Liver (tissue), 8 donors: ENCODE measurements at regions not wholly inside any gene's neighbourhood (a gene's known extent, or its start where the extent isn't known, plus 50 kb on each side); places are given as distances from the start of the nearest gene placed in this dataset.

Source experiments
- DNase-seq: peaks from one replicate; pipeline ENCODE4 v3.0.0-alpha.2; 2017; ENCODE audit warnings: low spot score
- H3K27ac ChIP-seq, 2 donors: one replicate each; pipeline ENCODE4 v1.7.0; 2013; ENCODE audit warnings: inconsistent platforms in 2 of 2, low read length in 2 of 2, control low read depth in 1 of 2, low read depth in 1 of 2, mild to moderate bottlenecking in 1 of 2
- H3K27me3 ChIP-seq, 4 donors: one replicate each; pipeline versions ENCODE4 v1.6.1 to v1.7.0; 2013; ENCODE audit warnings: low read length in 3 of 4, inconsistent platforms in 1 of 4, mild to moderate bottlenecking in 1 of 4, moderate library complexity in 1 of 4; ENCODE audit not compliant: control insufficient read depth in 4 of 4, insufficient read depth in 4 of 4
- H3K36me3 ChIP-seq, 4 donors: one replicate each; pipeline versions ENCODE4 v1.6.1 to v1.7.0; 2013; ENCODE audit warnings: low read length in 3 of 4, mild to moderate bottlenecking in 3 of 4, low read depth in 1 of 4, moderate library complexity in 1 of 4; ENCODE audit not compliant: control insufficient read depth in 4 of 4, insufficient read depth in 3 of 4
- H3K4me1 ChIP-seq, 4 donors: one replicate each; pipeline versions ENCODE4 v1.6.1 to v1.7.0; 2013; ENCODE audit warnings: low read length in 3 of 4, mild to moderate bottlenecking in 3 of 4, moderate library complexity in 1 of 4; ENCODE audit not compliant: control insufficient read depth in 4 of 4, insufficient read depth in 4 of 4
- H3K4me3 ChIP-seq, 3 donors: one replicate each; pipeline versions ENCODE4 v1.6.1 to v1.7.0; 2013; ENCODE audit warnings: low read length in 3 of 3, control low read depth in 1 of 3, low read depth in 1 of 3, mild to moderate bottlenecking in 1 of 3
- H3K9ac ChIP-seq, 2 donors: one replicate each; pipeline ENCODE4 v1.7.0; 2013; ENCODE audit warnings: low read length in 2 of 2, mild to moderate bottlenecking in 2 of 2, moderate library complexity in 2 of 2, control low read depth in 1 of 2, low read depth in 1 of 2
- H3K9me3 ChIP-seq, 4 donors: one replicate each; pipeline versions ENCODE4 v1.6.1 to v1.7.0; 2013; ENCODE audit warnings: low read length in 3 of 4; ENCODE audit not compliant: control insufficient read depth in 4 of 4
- ATF3 ChIP-seq: IDR thresholded peaks from 2 replicates; pipeline ENCODE4 v1.6.1; 2016; ENCODE audit warnings: antibody characterized with exemption
- CTCF ChIP-seq: fragments of 150-350 bp; IDR thresholded peaks from 2 replicates; pipeline ENCODE4 v1.5.1; 2017; ENCODE audit warnings: improper control_type of control experiment, low read depth, low read length; ENCODE audit not compliant: missing input control
- FOXA1 ChIP-seq: IDR thresholded peaks from 2 replicates; pipeline ENCODE4 v1.6.1; 2016; ENCODE audit warnings: antibody characterized with exemption
- FOXA2 ChIP-seq: IDR thresholded peaks from 2 replicates; pipeline ENCODE4 v1.6.1; 2016; ENCODE audit warnings: antibody characterized with exemption
- HNF4G ChIP-seq: IDR thresholded peaks from 2 replicates; pipeline ENCODE4 v1.6.1; 2016; ENCODE audit warnings: antibody characterized with exemption
- JUND ChIP-seq, 2 donors: IDR thresholded peaks; 2 replicates each; pipeline ENCODE4 v1.6.1; 2016; ENCODE audit warnings: antibody characterized with exemption in 2 of 2
- MAX ChIP-seq: IDR thresholded peaks from 2 replicates; pipeline ENCODE4 v1.6.1; 2016; ENCODE audit warnings: antibody characterized with exemption
- RAD21 ChIP-seq, 2 donors: IDR thresholded peaks; 2 replicates each; pipeline ENCODE4 v1.6.1; 2016; ENCODE audit warnings: antibody characterized with exemption in 2 of 2, mild to moderate bottlenecking in 2 of 2
- RXRA ChIP-seq, 2 donors: IDR thresholded peaks; 2 replicates each; pipeline ENCODE4 v1.6.1; 2017 to 2018; ENCODE audit warnings: antibody characterized with exemption in 2 of 2, mild to moderate bottlenecking in 1 of 2
- SP1 ChIP-seq: IDR thresholded peaks from 2 replicates; pipeline ENCODE4 v1.6.1; 2018; ENCODE audit warnings: antibody characterized with exemption, mild to moderate bottlenecking
- YY1 ChIP-seq: IDR thresholded peaks from 2 replicates; pipeline ENCODE4 v1.6.1; 2016; ENCODE audit warnings: antibody characterized with exemption, mild to moderate bottlenecking
- ZBTB33 ChIP-seq: IDR thresholded peaks from 2 replicates; pipeline ENCODE4 v1.6.1; 2016; ENCODE audit warnings: antibody characterized with exemption
- WGBS: extraction: QIAGEN DNeasy Blood & Tissue Kit; methylation state at CpG from one replicate; pipeline ENCODE4 v1.1.7; 2013; 5-methylcytosine and 5-hydroxymethylcytosine counted together
- donor health status: healthy.
- donor health status: healthy.
- donor health status: healthy.
- donor health status: healthy.
- donor health status: healthy.

GRCh38 chr20:20820104-20820503 lies 107.7 kb upstream of the RALGAPA2 start:
- H3K9ac ChIP-seq: no peak overlapping the region
- H3K36me3 ChIP-seq: no peaks in the 10 kb centered on the region
- DNase-seq: no peak
- 72% methylated on average over 10 of the region's 10 CpGs for WGBS
- peak in 1 of 2 donors; percentile 75 for TF ChIP-seq RAD21 (IDR thresholded peaks at IDR 0.05)
- TF ChIP-seq CTCF: peak; percentile 42
- no peak for TF ChIP-seq MAX
- peaks cover 0 to 6% (median 2%) of the 10 kb centered on the region in 4 donors for H3K4me1 ChIP-seq
- H3K27me3 ChIP-seq: no peaks in the 10 kb centered on the region
- no peaks in the 10 kb centered on the region for H3K9me3 ChIP-seq
- no peak overlapping the region for H3K27ac ChIP-seq
- no peak overlapping the region for H3K4me3 ChIP-seq

GRCh38 chr20:20816969-20817755 lies 104.7 kb upstream of the RALGAPA2 start:
- H3K36me3 ChIP-seq: no peaks in the 10 kb centered on the region
- H3K9ac ChIP-seq: no peak overlapping the region
- TF ChIP-seq FOXA2 (no peak), ATF3 (no peak)
- no peak for DNase-seq
- 74% methylated on average over 4 of the region's 4 CpGs for whole genome bisulfite sequencing
- no peak overlapping the region for H3K27ac ChIP-seq
- H3K4me1 ChIP-seq: no peaks in the 10 kb centered on the region
- no peak overlapping the region for H3K4me3 ChIP-seq
- no peaks in the 10 kb centered on the region for H3K27me3 ChIP-seq
- no peaks in the 10 kb centered on the region for H3K9me3 ChIP-seq

- TF ChIP-seq ATF3: no peak
- TF ChIP-seq YY1: no peak
- TF ChIP-seq ZBTB33: no peak
- no peak for TF ChIP-seq HNF4G
- no peak for TF ChIP-seq MAX
- no peak for TF ChIP-seq JUND (IDR thresholded peaks at IDR 0.05)
- TF ChIP-seq FOXA1: no peak
- TF ChIP-seq RXRA (IDR thresholded peaks at IDR 0.05): no peak
- no peak for TF ChIP-seq SP1
- H3K27me3 ChIP-seq: no peaks in the 10 kb centered on the region
- DNase-seq: no peak
- no peak overlapping the region for H3K4me3 ChIP-seq
- no peaks in the 10 kb centered on the region for H3K9me3 ChIP-seq
- no peaks in the 10 kb centered on the region for H3K4me1 ChIP-seq
- H3K36me3 ChIP-seq: no peaks in the 10 kb centered on the region
- H3K27ac ChIP-seq: no peak overlapping the region
- WGBS: 87% methylated on average over 4 of the region's 4 CpGs
- no peak overlapping the region for H3K9ac ChIP-seq
Measured at GRCh38 chr20:20815711-20816455, 103.4 kb upstream of the RALGAPA2 start.
